Liver (tissue), 8 donors: ENCODE measurements at regions not wholly inside any gene's neighbourhood (a gene's known extent, or its start where the extent isn't known, plus 50 kb on each side); places are given as distances from the start of the nearest gene placed in this dataset.

ENCODE experiments used
- DNase-seq: peaks from one replicate; pipeline ENCODE4 v3.0.0-alpha.2; 2017; ENCODE audit warnings: low spot score
- H3K27ac ChIP-seq, 2 donors: one replicate each; pipeline ENCODE4 v1.7.0; 2013; ENCODE audit warnings: inconsistent platforms in 2 of 2, low read length in 2 of 2, control low read depth in 1 of 2, low read depth in 1 of 2, mild to moderate bottlenecking in 1 of 2
- H3K27me3 ChIP-seq, 4 donors: one replicate each; pipeline versions ENCODE4 v1.6.1 to v1.7.0; 2013; ENCODE audit warnings: low read length in 3 of 4, inconsistent platforms in 1 of 4, mild to moderate bottlenecking in 1 of 4, moderate library complexity in 1 of 4; ENCODE audit not compliant: control insufficient read depth in 4 of 4, insufficient read depth in 4 of 4
- H3K36me3 ChIP-seq, 4 donors: one replicate each; pipeline versions ENCODE4 v1.6.1 to v1.7.0; 2013; ENCODE audit warnings: low read length in 3 of 4, mild to moderate bottlenecking in 3 of 4, low read depth in 1 of 4, moderate library complexity in 1 of 4; ENCODE audit not compliant: control insufficient read depth in 4 of 4, insufficient read depth in 3 of 4
- H3K4me1 ChIP-seq, 4 donors: one replicate each; pipeline versions ENCODE4 v1.6.1 to v1.7.0; 2013; ENCODE audit warnings: low read length in 3 of 4, mild to moderate bottlenecking in 3 of 4, moderate library complexity in 1 of 4; ENCODE audit not compliant: control insufficient read depth in 4 of 4, insufficient read depth in 4 of 4
- H3K4me3 ChIP-seq, 3 donors: one replicate each; pipeline versions ENCODE4 v1.6.1 to v1.7.0; 2013; ENCODE audit warnings: low read length in 3 of 3, control low read depth in 1 of 3, low read depth in 1 of 3, mild to moderate bottlenecking in 1 of 3
- H3K9ac ChIP-seq, 2 donors: one replicate each; pipeline ENCODE4 v1.7.0; 2013; ENCODE audit warnings: low read length in 2 of 2, mild to moderate bottlenecking in 2 of 2, moderate library complexity in 2 of 2, control low read depth in 1 of 2, low read depth in 1 of 2
- H3K9me3 ChIP-seq, 4 donors: one replicate each; pipeline versions ENCODE4 v1.6.1 to v1.7.0; 2013; ENCODE audit warnings: low read length in 3 of 4; ENCODE audit not compliant: control insufficient read depth in 4 of 4
- CTCF ChIP-seq: fragments of 150-350 bp; IDR thresholded peaks from 2 replicates; pipeline ENCODE4 v1.5.1; 2017; ENCODE audit warnings: improper control_type of control experiment, low read depth, low read length; ENCODE audit not compliant: missing input control
- EGR1 ChIP-seq, 2 donors: IDR thresholded peaks; 2 replicates each; pipeline ENCODE4 v1.6.1; 2016 to 2018; ENCODE audit warnings: antibody characterized with exemption in 2 of 2, low read depth in 2 of 2
- FOXA1 ChIP-seq: IDR thresholded peaks from 2 replicates; pipeline ENCODE4 v1.6.1; 2016; ENCODE audit warnings: antibody characterized with exemption
- FOXA2 ChIP-seq: IDR thresholded peaks from 2 replicates; pipeline ENCODE4 v1.6.1; 2016; ENCODE audit warnings: antibody characterized with exemption
- HNF4A ChIP-seq, 2 donors: conservative IDR thresholded peaks; 2 replicates each; pipeline ENCODE4 v1.6.1; 2016; ENCODE audit warnings: antibody characterized with exemption in 2 of 2, mild to moderate bottlenecking in 2 of 2
- HNF4G ChIP-seq: IDR thresholded peaks from 2 replicates; pipeline ENCODE4 v1.6.1; 2016; ENCODE audit warnings: antibody characterized with exemption
- JUND ChIP-seq, 2 donors: IDR thresholded peaks; 2 replicates each; pipeline ENCODE4 v1.6.1; 2016; ENCODE audit warnings: antibody characterized with exemption in 2 of 2
- MAX ChIP-seq: IDR thresholded peaks from 2 replicates; pipeline ENCODE4 v1.6.1; 2016; ENCODE audit warnings: antibody characterized with exemption
- NR2F2 ChIP-seq: IDR thresholded peaks from 2 replicates; pipeline ENCODE4 v1.6.1; 2016; ENCODE audit warnings: antibody characterized with exemption
- RAD21 ChIP-seq, 2 donors: IDR thresholded peaks; 2 replicates each; pipeline ENCODE4 v1.6.1; 2016; ENCODE audit warnings: antibody characterized with exemption in 2 of 2, mild to moderate bottlenecking in 2 of 2
- RXRA ChIP-seq, 2 donors: IDR thresholded peaks; 2 replicates each; pipeline ENCODE4 v1.6.1; 2017 to 2018; ENCODE audit warnings: antibody characterized with exemption in 2 of 2, mild to moderate bottlenecking in 1 of 2
- SP1 ChIP-seq: IDR thresholded peaks from 2 replicates; pipeline ENCODE4 v1.6.1; 2018; ENCODE audit warnings: antibody characterized with exemption, mild to moderate bottlenecking
- TAF1 ChIP-seq: conservative IDR thresholded peaks from 2 replicates; pipeline ENCODE4 v1.6.1; 2016; ENCODE audit warnings: antibody characterized with exemption, mild to moderate bottlenecking
- YY1 ChIP-seq: IDR thresholded peaks from 2 replicates; pipeline ENCODE4 v1.6.1; 2016; ENCODE audit warnings: antibody characterized with exemption, mild to moderate bottlenecking
- ZBTB33 ChIP-seq: IDR thresholded peaks from 2 replicates; pipeline ENCODE4 v1.6.1; 2016; ENCODE audit warnings: antibody characterized with exemption
- WGBS: extraction: QIAGEN DNeasy Blood & Tissue Kit; methylation state at CpG from one replicate; pipeline ENCODE4 v1.1.7; 2013; 5-methylcytosine and 5-hydroxymethylcytosine counted together
- donor health status: healthy.
- donor health status: healthy.
- donor health status: healthy.
- donor health status: healthy.
- donor health status: healthy.

GRCh38 chr17:68169840-68170239 lies 78.0 kb upstream of the AMZ2 start:
- 78% methylated on average over 10 of the region's 10 CpGs for WGBS
- no peaks in the 10 kb centered on the region for H3K9me3 ChIP-seq
- H3K36me3 ChIP-seq: no peaks in the 10 kb centered on the region
- H3K4me1 ChIP-seq: peaks cover 0 to 11% (median 5%) of the 10 kb centered on the region in 4 donors
- TF ChIP-seq FOXA1: no peak
- no peak for TF ChIP-seq JUND (IDR thresholded peaks at IDR 0.05)
- TF ChIP-seq TAF1: no peak
- TF ChIP-seq FOXA2: no peak
- no peak for TF ChIP-seq YY1
- no peak for TF ChIP-seq EGR1 (IDR thresholded peaks at IDR 0.05; ENCODE audit: low read depth in 2 of 2)
- no peak for TF ChIP-seq ZBTB33
- TF ChIP-seq RXRA (IDR thresholded peaks at IDR 0.05): no peak
- TF ChIP-seq RAD21 (IDR thresholded peaks at IDR 0.05): no peak
- H3K4me3 ChIP-seq: peak overlapping the region in 1 of 3 donors; percentile 3
- H3K9ac ChIP-seq: no peak overlapping the region
- no peaks in the 10 kb centered on the region for H3K27me3 ChIP-seq
- no peak overlapping the region for H3K27ac ChIP-seq
- DNase-seq: no peak

- Histone ChIP-seq H3K27ac (no peak overlapping the region), H3K9me3 (no peaks in the 10 kb centered on the region), H3K4me3 (no peak overlapping the region), H3K4me1 (peaks cover 0 to 11% (median 5%) of the 10 kb centered on the region in 4 donors), H3K9ac (no peak overlapping the region), H3K36me3 (no peaks in the 10 kb centered on the region), H3K27me3 (no peaks in the 10 kb centered on the region)
- 90% methylated on average over 3 of the region's 3 CpGs for WGBS
- no peak for DNase-seq
- TF ChIP-seq EGR1 (IDR thresholded peaks at IDR 0.05; ENCODE audit: low read depth in 2 of 2) (no peak), HNF4A (conservative IDR thresholded peaks at IDR 0.05) (no peak), TAF1 (no peak), RXRA (IDR thresholded peaks at IDR 0.05) (no peak), ZBTB33 (no peak), NR2F2 (no peak), SP1 (no peak), RAD21 (IDR thresholded peaks at IDR 0.05) (no peak), HNF4G (no peak), MAX (no peak), CTCF (no peak)
Observed at GRCh38 chr17:68170246-68170645, 77.6 kb upstream of the AMZ2 start.
